ENCODE measurements at regions not wholly inside any gene's neighbourhood (a gene's known extent, or its start where the extent isn't known, plus 50 kb on each side); places are given as distances from the start of the nearest gene placed in this dataset.

- TF ChIP-seq CTCF (IDR thresholded peaks at IDR 0.05; ENCODE audit: insufficient read depth, low read length), result no peak
- no peak for DNase-seq (ENCODE audit: low read depth)
- no peak overlapping the region for H3K4me3 ChIP-seq (ENCODE audit: low read depth, low read length)
These were observed 83.6 kb downstream of the SPRING1 start for GRCh38 chr12:116654226-116654743.

- no peak for TF ChIP-seq CTCF (IDR thresholded peaks at IDR 0.05; ENCODE audit: insufficient read depth, low read length)
- no peak overlapping the region for H3K4me3 ChIP-seq (ENCODE audit: low read depth, low read length)
- DNase-seq (ENCODE audit: low read depth), result no peak
These were observed 86.8 kb downstream of the SPRING1 start for GRCh38 chr12:116651089-116651488.

- H3K4me3 ChIP-seq (ENCODE audit: low read depth, low read length), result no peak overlapping the region
- TF ChIP-seq CTCF (IDR thresholded peaks at IDR 0.05; ENCODE audit: insufficient read depth, low read length), result no peak
- DNase-seq (ENCODE audit: low read depth), result no peak
These were observed 87.2 kb downstream of the SPRING1 start for GRCh38 chr12:116650585-116651087.

- peak; percentile 41 for DNase-seq (ENCODE audit: low read depth)
- H3K4me3 ChIP-seq (ENCODE audit: low read depth, low read length), result no peak overlapping the region
- TF ChIP-seq CTCF (IDR thresholded peaks at IDR 0.05; ENCODE audit: insufficient read depth, low read length), result no peak
These were observed 87.8 kb downstream of the SPRING1 start for GRCh38 chr12:116650062-116650461.

- no peak overlapping the region for H3K4me3 ChIP-seq (ENCODE audit: low read depth, low read length)
- no peak for DNase-seq (ENCODE audit: low read depth)
- no peak for TF ChIP-seq CTCF (IDR thresholded peaks at IDR 0.05; ENCODE audit: insufficient read depth, low read length)
These were observed 88.6 kb downstream of the MAP1LC3B2 start for GRCh38 chr12:116647813-116648212.

- H3K4me3 ChIP-seq (ENCODE audit: low read depth, low read length), result no peak overlapping the region
- DNase-seq (ENCODE audit: low read depth), result no peak
- no peak for TF ChIP-seq CTCF (IDR thresholded peaks at IDR 0.05; ENCODE audit: insufficient read depth, low read length)
These were observed 87.7 kb downstream of the MAP1LC3B2 start for GRCh38 chr12:116646901-116647300.

- DNase-seq (ENCODE audit: low read depth), result no peak
- H3K4me3 ChIP-seq (ENCODE audit: low read depth, low read length), result no peak overlapping the region
- TF ChIP-seq CTCF (IDR thresholded peaks at IDR 0.05; ENCODE audit: insufficient read depth, low read length), result no peak
These were observed 85.6 kb downstream of the MAP1LC3B2 start for GRCh38 chr12:116644806-116645205.
